ENCODE measurements at regions not wholly inside any gene's neighbourhood (a gene's known extent, or its start where the extent isn't known, plus 50 kb on each side); places are given as distances from the start of the nearest gene placed in this dataset.

DNA sequence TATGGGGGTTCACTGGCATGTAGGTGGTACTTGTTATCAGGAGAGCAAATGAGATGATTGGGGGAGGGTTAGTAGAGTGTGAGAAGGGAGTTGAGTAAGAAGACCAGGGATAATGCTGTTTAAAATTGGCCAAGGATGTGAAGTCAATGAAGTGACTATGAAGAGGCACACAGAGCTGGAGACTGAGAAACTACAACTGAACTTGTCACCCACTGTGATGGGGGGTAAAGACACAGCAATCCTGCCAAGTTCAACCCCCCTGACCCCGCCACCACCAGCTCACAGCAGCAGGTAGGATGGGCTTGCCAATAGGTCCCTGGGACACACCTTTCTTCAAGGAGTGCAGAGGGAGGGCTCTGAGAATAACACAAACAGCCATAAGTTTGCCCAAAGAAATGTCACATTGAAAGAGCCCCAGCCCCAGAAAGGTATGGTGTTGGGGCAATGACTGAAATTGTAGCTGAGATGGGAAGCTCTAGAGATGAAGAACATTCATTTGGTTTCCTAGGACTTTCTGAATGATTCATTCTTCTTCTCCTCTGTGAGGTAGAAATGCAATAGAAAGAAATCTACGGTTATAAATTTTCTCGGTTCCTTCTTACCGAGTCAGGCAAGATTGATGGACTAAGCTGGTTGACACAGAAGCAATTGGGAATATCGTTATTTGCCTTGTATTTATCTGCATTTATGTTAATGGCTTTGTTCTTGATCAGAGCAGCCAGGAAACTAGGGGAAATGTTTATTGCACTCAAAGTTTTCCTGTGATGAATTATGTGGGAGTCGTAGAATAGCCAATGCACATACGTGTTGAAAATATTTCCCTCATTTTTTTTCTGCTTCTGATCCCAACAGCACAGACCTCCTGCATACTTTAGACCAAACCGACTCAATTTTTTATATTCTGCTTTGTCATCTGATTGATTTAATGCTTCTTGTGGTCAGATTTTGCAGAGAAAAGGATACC, 595.2 kb upstream of the CDH11 start (continued):
- TF ChIP-seq, protein P1, sequence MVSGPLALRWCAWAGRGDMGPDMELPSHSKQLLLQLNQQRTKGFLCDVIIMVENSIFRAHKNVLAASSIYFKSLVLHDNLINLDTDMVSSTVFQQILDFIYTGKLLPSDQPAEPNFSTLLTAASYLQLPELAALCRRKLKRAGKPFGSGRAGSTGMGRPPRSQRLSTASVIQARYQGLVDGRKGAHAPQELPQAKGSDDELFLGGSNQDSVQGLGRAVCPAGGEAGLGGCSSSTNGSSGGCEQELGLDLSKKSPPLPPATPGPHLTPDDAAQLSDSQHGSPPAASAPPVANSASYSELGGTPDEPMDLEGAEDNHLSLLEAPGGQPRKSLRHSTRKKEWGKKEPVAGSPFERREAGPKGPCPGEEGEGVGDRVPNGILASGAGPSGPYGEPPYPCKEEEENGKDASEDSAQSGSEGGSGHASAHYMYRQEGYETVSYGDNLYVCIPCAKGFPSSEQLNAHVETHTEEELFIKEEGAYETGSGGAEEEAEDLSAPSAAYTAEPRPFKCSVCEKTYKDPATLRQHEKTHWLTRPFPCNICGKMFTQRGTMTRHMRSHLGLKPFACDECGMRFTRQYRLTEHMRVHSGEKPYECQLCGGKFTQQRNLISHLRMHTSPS (CRISPR knock-in tag; IDR thresholded peaks at IDR 0.05; ENCODE audit: low read depth): no peak
- TF ChIP-seq MTF2 (CRISPR knock-in tag; IDR thresholded peaks at IDR 0.05; ENCODE audit: borderline replicate concordance): no peak
- TF ChIP-seq ZKSCAN5 (CRISPR knock-in tag; IDR thresholded peaks at IDR 0.05): no peak
- no peak for TF ChIP-seq ZMYM3 (CRISPR knock-in tag; IDR thresholded peaks at IDR 0.05)

DNA sequence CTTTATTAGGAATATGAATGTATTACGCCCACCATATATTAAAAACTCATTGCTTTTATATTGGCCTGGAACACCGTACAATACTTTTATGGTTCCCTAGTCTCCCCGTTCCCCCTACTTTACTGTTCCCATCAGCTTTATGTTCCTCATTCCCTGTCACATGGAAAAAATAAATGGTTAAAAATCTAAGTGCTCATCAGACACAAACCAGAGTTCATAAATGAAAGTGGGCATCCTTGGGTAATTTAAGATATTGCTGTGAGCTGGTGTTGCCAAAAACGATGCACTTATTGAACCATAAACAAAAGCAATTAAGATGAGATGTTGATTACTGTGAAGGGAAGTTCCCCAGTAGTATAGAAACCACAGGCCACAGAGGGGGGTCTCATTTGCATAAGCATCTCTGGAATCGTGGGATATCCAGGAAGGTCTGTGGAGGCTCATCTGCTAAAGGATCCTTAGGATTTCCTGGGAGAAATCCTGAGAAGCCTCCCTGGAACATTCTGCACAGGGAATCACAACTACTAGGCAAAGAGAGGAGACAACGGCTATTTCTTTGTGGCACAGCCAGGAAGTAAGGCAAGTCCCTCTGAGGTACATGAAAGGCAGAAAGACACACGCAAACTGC, 591.4 kb upstream of the CDH11 start:
- no peaks in the 10 kb centered on the region for H4K20me1 ChIP-seq (ENCODE audit: insufficient read depth, low read length)
- in situ Hi-C loops (cut with HindIII; ENCODE audit: extremely low pct_ligation_motif_present, low pct_unique_long_range_greater_than_20kb): no loop called here
- no peak for ATAC-seq
- intact Hi-C loops (cut with micrococcal nuclease; ENCODE audit: unreplicated experiment): no loop called here
- H3K9me3 ChIP-seq (ENCODE audit: low read length): peaks cover 13% of the 10 kb centered on the region
- DNase-seq (ENCODE audit: low spot score): no peak
- H3K4me3 ChIP-seq (replicated peaks in 1 of 3; ENCODE audit: insufficient read depth in 1 of 3, low read depth in 2 of 3, low read length in 3 of 3): no peak overlapping the region
- WGBS (ENCODE audit: low lambda C conversion rate): 11% methylated on average over 7 of the region's 7 CpGs
- H3K27ac ChIP-seq (ENCODE audit: extremely low read length, insufficient read depth, low read length): no peak overlapping the region
- no peak overlapping the region for H3K9ac ChIP-seq (ENCODE audit: insufficient read depth, low read depth, low read length)
- BruUV-seq (replicated peaks): no TSS peak
- H3K27me3 ChIP-seq (ENCODE audit: control insufficient read depth in 1 of 2, insufficient read depth in 2 of 2, low read length in 2 of 2): peaks cover 0 to 7% of the 10 kb centered on the region in 2 experiments; a peak in 1 of 5 replicates
- POLR2A ChIA-PET: no interaction called here
- CTCF ChIA-PET (ENCODE audit: low intra/inter-chr PET ratio, low total read pairs): no interaction called here
- no peak for TF ChIP-seq ARNT (IDR thresholded peaks at IDR 0.05)
- no peak for TF ChIP-seq JARID2 (CRISPR knock-in tag; IDR thresholded peaks at IDR 0.05; ENCODE audit: insufficient replicate concordance)
- TF ChIP-seq, protein P2, sequence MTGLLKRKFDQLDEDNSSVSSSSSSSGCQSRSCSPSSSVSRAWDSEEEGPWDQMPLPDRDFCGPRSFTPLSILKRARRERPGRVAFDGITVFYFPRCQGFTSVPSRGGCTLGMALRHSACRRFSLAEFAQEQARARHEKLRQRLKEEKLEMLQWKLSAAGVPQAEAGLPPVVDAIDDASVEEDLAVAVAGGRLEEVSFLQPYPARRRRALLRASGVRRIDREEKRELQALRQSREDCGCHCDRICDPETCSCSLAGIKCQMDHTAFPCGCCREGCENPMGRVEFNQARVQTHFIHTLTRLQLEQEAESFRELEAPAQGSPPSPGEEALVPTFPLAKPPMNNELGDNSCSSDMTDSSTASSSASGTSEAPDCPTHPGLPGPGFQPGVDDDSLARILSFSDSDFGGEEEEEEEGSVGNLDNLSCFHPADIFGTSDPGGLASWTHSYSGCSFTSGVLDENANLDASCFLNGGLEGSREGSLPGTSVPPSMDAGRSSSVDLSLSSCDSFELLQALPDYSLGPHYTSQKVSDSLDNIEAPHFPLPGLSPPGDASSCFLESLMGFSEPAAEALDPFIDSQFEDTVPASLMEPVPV (CRISPR knock-in tag; IDR thresholded peaks at IDR 0.05): no peak
- TF ChIP-seq SMC3 (IDR thresholded peaks at IDR 0.05; ENCODE audit: low read length): no peak
- TF ChIP-seq, protein P3, sequence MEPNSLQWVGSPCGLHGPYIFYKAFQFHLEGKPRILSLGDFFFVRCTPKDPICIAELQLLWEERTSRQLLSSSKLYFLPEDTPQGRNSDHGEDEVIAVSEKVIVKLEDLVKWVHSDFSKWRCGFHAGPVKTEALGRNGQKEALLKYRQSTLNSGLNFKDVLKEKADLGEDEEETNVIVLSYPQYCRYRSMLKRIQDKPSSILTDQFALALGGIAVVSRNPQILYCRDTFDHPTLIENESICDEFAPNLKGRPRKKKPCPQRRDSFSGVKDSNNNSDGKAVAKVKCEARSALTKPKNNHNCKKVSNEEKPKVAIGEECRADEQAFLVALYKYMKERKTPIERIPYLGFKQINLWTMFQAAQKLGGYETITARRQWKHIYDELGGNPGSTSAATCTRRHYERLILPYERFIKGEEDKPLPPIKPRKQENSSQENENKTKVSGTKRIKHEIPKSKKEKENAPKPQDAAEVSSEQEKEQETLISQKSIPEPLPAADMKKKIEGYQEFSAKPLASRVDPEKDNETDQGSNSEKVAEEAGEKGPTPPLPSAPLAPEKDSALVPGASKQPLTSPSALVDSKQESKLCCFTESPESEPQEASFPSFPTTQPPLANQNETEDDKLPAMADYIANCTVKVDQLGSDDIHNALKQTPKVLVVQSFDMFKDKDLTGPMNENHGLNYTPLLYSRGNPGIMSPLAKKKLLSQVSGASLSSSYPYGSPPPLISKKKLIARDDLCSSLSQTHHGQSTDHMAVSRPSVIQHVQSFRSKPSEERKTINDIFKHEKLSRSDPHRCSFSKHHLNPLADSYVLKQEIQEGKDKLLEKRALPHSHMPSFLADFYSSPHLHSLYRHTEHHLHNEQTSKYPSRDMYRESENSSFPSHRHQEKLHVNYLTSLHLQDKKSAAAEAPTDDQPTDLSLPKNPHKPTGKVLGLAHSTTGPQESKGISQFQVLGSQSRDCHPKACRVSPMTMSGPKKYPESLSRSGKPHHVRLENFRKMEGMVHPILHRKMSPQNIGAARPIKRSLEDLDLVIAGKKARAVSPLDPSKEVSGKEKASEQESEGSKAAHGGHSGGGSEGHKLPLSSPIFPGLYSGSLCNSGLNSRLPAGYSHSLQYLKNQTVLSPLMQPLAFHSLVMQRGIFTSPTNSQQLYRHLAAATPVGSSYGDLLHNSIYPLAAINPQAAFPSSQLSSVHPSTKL (CRISPR knock-in tag; IDR thresholded peaks at IDR 0.05): no peak
- no peak for TF ChIP-seq ARHGAP35 (CRISPR knock-in tag; IDR thresholded peaks at IDR 0.05; ENCODE audit: borderline replicate concordance)
- no peak for TF ChIP-seq TOE1 (CRISPR knock-in tag; IDR thresholded peaks at IDR 0.05)
- H3K4me2 ChIP-seq (ENCODE audit: low read depth, low read length): no peak overlapping the region
- H3K4me1 ChIP-seq (ENCODE audit: insufficient read depth, low read length): no peaks in the 10 kb centered on the region
- no peaks in the 10 kb centered on the region for H3K79me2 ChIP-seq (ENCODE audit: insufficient read depth, low read length)
- no peak overlapping the region for H2AFZ ChIP-seq (ENCODE audit: low read length)
- no peaks in the 10 kb centered on the region for H3K36me3 ChIP-seq (replicated peaks in 1 of 2; ENCODE audit: control insufficient read depth in 1 of 2, insufficient read depth in 2 of 2, low read length in 2 of 2)
- no peak for FAIRE-seq
